Aorta (tissue), 5 donors: ENCODE measurements at regions not wholly inside any gene's neighbourhood (a gene's known extent, or its start where the extent isn't known, plus 50 kb on each side); places are given as distances from the start of the nearest gene placed in this dataset.

Experiments
- ATAC-seq: fragments of 200-7000 bp; cut with Tn5 transposase; one replicate; pipeline ENCODE4 v1.9.1; 2022; ENCODE audit warnings: moderate library complexity; ENCODE audit not compliant: low FRiP score
- DNase-seq, 2 donors: peaks; one replicate each; pipeline ENCODE4 v3.0.0-alpha.2; 2020
- H3K27ac ChIP-seq, 2 donors: one replicate each; pipeline ENCODE4 v1.5.1; 2013; ENCODE audit warnings: low read length in 2 of 2, mild to moderate bottlenecking in 2 of 2, moderate library complexity in 2 of 2, control low read depth in 1 of 2, inconsistent platforms in 1 of 2, low read depth in 1 of 2
- H3K27me3 ChIP-seq, 2 donors: one replicate each; pipeline ENCODE4 v1.6.1; 2013; ENCODE audit warnings: control low read depth in 1 of 2, low read length in 1 of 2, mild to moderate bottlenecking in 1 of 2, moderate library complexity in 1 of 2; ENCODE audit not compliant: insufficient read depth in 2 of 2, control insufficient read depth in 1 of 2
- H3K36me3 ChIP-seq, 2 donors: one replicate each; pipeline ENCODE4 v1.6.1; 2013; ENCODE audit warnings: control low read depth in 1 of 2, low read length in 1 of 2, mild to moderate bottlenecking in 1 of 2; ENCODE audit not compliant: insufficient read depth in 2 of 2, control insufficient read depth in 1 of 2
- H3K4me1 ChIP-seq, 2 donors: one replicate each; pipeline ENCODE4 v1.6.1; 2013; ENCODE audit warnings: low read length in 2 of 2, control low read depth in 1 of 2, mild to moderate bottlenecking in 1 of 2, moderate library complexity in 1 of 2; ENCODE audit not compliant: insufficient read depth in 2 of 2, control insufficient read depth in 1 of 2
- H3K4me3 ChIP-seq, 2 donors: one replicate each; pipeline ENCODE4 v1.5.1; 2013; ENCODE audit warnings: low read length in 2 of 2, control low read depth in 1 of 2, mild to moderate bottlenecking in 1 of 2
- H3K9me3 ChIP-seq: one replicate; pipeline ENCODE4 v1.6.1; 2013; ENCODE audit warnings: mild to moderate bottlenecking, low read length; ENCODE audit not compliant: control insufficient read depth
- WGBS, 2 donors: extraction: QIAGEN DNeasy Blood & Tissue Kit; methylation state at CpG; one replicate each; pipeline ENCODE4 v1.1.7; 2013; 5-methylcytosine and 5-hydroxymethylcytosine counted together
- intact Hi-C, 2 donors: fragments of 100-400 bp; cut with DNase I; formaldehyde crosslinking; loops; one replicate each; pipeline versions ENCODE4 v1.14.2 to v1.15.0; 2022
- donor health status: healthy with polysubstance abuse.
- donor health status: Bipolar disorder and iron deficiency.
- donor health status: DM: no; HTN: no; CAD: no.
- donor health status: DM: no; HTN: no; CAD: no.
- donor health status: DM: yes; HTN: yes; CAD: no.

GRCh38 chr16:8496364-8496763 lies 93.9 kb downstream of the TMEM114 start:
- no peak for DNase-seq
- H3K27ac ChIP-seq, result no peak overlapping the region
- no peak for ATAC-seq

DNA sequence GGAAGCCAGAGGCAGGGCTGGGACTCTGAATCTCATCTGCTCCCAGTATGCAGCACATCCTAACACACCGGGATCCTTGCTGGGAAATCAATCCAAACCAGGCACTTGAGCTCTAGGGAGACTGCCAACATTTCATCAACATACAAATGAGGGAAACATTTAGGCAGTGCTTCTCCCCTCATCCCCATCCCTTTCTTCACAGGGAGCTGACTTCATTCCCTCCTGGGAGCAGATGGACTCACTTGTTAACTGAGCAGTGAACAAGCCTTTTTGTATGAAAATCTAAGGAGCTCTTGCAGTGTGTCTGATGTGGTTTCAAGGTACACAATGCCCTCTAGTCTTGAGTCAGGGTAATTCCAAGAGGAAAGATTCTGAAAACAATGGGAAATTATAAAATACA lies 96.3 kb downstream of the TMEM114 start:
- 14 to 32% methylated on average over 1 of the region's 1 CpG for WGBS, 2 donors

More at GRCh38 chr16:8496364-8496763, 93.9 kb downstream of the TMEM114 start:
- H3K4me3 ChIP-seq, result no peak overlapping the region
- no peaks in the 10 kb centered on the region for H3K4me1 ChIP-seq
- H3K27me3 ChIP-seq, result no peaks in the 10 kb centered on the region
- peaks cover 2% of the 10 kb centered on the region for H3K9me3 ChIP-seq
- WGBS, 2 donors, result 48 to 51% methylated on average over 3 of the region's 3 CpGs
- no peaks in the 10 kb centered on the region for H3K36me3 ChIP-seq
- intact Hi-C loops, result no loop called here

GRCh38 chr16:8492690-8493089 lies 97.6 kb downstream of the TMEM114 start:
- intact Hi-C loops, result no loop called here
- ATAC-seq (no peak), DNase-seq (no peak)
- Histone ChIP-seq H3K4me1 (no peaks in the 10 kb centered on the region), H3K27me3 (no peaks in the 10 kb centered on the region), H3K36me3 (no peaks in the 10 kb centered on the region), H3K9me3 (no peaks in the 10 kb centered on the region), H3K4me3 (no peak overlapping the region), H3K27ac (no peak overlapping the region)

More for the DNA sequence above, 96.3 kb downstream of the TMEM114 start:
- intact Hi-C loops, result no loop called here
- Histone ChIP-seq H3K36me3 (no peaks in the 10 kb centered on the region), H3K9me3 (no peaks in the 10 kb centered on the region), H3K27me3 (no peaks in the 10 kb centered on the region), H3K4me1 (no peaks in the 10 kb centered on the region), H3K27ac (no peak overlapping the region), H3K4me3 (no peak overlapping the region)
- no peak for ATAC-seq
- DNase-seq, result no peak

- no peak overlapping the region for H3K4me3 ChIP-seq
- no peaks in the 10 kb centered on the region for H3K4me1 ChIP-seq
- ATAC-seq, result no peak
- H3K27ac ChIP-seq, result no peak overlapping the region
- no peaks in the 10 kb centered on the region for H3K36me3 ChIP-seq
- no peaks in the 10 kb centered on the region for H3K27me3 ChIP-seq
- intact Hi-C loops, result no loop called here
- no peak for DNase-seq
- H3K9me3 ChIP-seq, result no peaks in the 10 kb centered on the region
- WGBS, 2 donors, result 49 to 50% methylated on average over 3 of the region's 3 CpGs
Observed at GRCh38 chr16:8489580-8489979, 100.7 kb downstream of the TMEM114 start.

DNA sequence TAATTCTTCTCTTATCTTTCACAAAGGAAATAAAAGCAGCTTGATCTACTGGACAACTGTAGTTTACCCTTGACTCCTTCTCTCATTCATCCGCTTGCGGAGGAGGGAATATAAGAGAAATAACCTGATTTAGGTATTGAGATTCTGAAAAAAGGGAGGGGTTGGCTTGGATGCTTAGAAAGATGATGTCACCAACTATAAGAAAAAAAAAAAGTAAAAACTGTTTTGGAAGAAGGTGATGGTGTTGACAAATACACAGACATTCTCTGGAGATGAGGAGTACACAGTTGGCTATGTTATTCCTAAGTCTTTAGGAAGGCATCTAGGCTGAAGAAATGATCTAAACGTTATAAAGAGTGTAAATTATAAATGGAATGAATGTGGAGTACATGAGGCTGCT lies 103.3 kb downstream of the TMEM114 start:
- H3K4me1 ChIP-seq, result no peaks in the 10 kb centered on the region
- WGBS, 2 donors, result 76 to 78% methylated on average over 3 of the region's 3 CpGs
- no peaks in the 10 kb centered on the region for H3K36me3 ChIP-seq
- intact Hi-C loops, result no loop called here
- no peak overlapping the region for H3K27ac ChIP-seq
- H3K9me3 ChIP-seq, result no peaks in the 10 kb centered on the region
- no peak for DNase-seq
- no peaks in the 10 kb centered on the region for H3K27me3 ChIP-seq
- ATAC-seq, result no peak
- H3K4me3 ChIP-seq, result no peak overlapping the region

DNA sequence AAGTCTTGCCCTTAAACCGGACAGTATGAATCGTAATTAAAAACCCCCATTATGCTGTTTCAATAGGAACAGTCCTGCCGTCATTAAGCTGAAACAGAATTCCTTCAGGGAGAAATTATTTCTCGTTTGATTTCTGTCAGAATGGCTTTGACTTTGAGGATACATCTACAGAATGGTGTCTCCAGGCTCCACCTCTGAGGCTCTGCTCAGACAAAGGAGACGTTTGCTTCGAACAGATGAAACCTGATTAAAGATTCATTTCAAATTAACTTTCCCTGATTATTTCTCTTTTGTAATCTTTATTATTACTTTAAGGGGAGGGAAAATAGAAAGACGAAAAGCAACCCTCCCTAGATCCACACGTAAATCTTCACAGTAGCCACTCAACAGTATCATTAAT lies 106.9 kb downstream of the TMEM114 start:
- Histone ChIP-seq H3K9me3 (no peaks in the 10 kb centered on the region), H3K4me3 (no peak overlapping the region), H3K27ac (no peak overlapping the region), H3K27me3 (no peaks in the 10 kb centered on the region), H3K4me1 (no peaks in the 10 kb centered on the region), H3K36me3 (no peaks in the 10 kb centered on the region)
- intact Hi-C loops, result no loop called here
- 68 to 71% methylated on average over 8 of the region's 8 CpGs for WGBS, 2 donors
- DNase-seq, result no peak
- no peak for ATAC-seq

- intact Hi-C loops, result no loop called here
- H3K27me3 ChIP-seq, result no peaks in the 10 kb centered on the region
- no peaks in the 10 kb centered on the region for H3K36me3 ChIP-seq
- no peak for ATAC-seq
- DNase-seq, result no peak
- no peak overlapping the region for H3K4me3 ChIP-seq
- H3K27ac ChIP-seq, result no peak overlapping the region
- 67 to 69% methylated on average over 3 of the region's 3 CpGs for WGBS, 2 donors
- no peaks in the 10 kb centered on the region for H3K4me1 ChIP-seq
- H3K9me3 ChIP-seq, result no peaks in the 10 kb centered on the region
Observed at GRCh38 chr16:8481810-8482209, 108.5 kb downstream of the TMEM114 start.

DNA sequence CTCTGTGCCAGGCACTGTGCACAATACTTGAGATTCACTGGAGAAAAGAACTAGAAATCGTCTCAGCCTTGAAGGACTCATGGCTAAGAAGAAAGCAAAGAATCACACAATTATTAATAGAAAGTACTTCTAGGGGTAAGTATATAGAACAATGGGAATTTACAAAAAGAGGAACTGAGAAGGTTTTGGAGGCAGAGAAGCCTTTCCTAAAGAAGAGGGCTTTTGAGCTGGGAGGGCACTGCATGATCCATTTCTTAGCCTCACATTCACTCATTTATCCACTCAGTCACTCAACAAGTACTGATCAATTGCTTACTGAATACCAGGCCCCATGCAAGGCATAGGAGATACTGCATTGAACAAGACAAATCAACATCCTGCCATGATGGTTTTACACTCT lies 113.5 kb downstream of the TMEM114 start:
- no peaks in the 10 kb centered on the region for H3K27me3 ChIP-seq
- no peaks in the 10 kb centered on the region for H3K36me3 ChIP-seq
- no peaks in the 10 kb centered on the region for H3K9me3 ChIP-seq
- no peak overlapping the region for H3K27ac ChIP-seq
- H3K4me1 ChIP-seq, result no peaks in the 10 kb centered on the region
- DNase-seq (no peak), ATAC-seq (no peak)
- no peak overlapping the region for H3K4me3 ChIP-seq
- intact Hi-C loops, result no loop called here
- WGBS, 2 donors, result 72 to 77% methylated on average over 1 of the region's 1 CpG

DNA sequence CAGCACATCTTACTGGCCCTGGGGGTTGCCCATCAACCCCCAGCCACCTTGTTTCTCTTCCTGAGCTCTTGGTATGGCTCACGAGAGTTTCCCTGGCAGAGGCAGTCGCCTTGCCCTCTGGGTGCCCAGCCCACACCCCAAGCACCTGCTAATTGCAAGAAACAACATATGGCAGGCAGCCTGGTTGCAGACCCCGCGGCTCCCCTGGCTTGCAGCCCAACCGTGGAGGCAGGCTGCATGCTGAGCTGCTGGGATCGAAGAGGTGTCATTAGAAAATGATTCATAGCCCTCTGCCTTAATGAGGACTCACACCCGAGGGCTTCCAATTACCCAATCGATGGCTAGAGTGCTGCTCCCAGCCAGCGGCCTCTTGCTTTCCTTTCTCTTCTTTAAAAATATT lies 115.7 kb downstream of the TMEM114 start:
- H3K4me3 ChIP-seq, result no peak overlapping the region
- no peaks in the 10 kb centered on the region for H3K4me1 ChIP-seq
- WGBS, 2 donors, result 18 to 26% methylated on average over 9 of the region's 9 CpGs

More for the DNA sequence above, 115.7 kb downstream of the TMEM114 start:
- H3K27me3 ChIP-seq, result no peaks in the 10 kb centered on the region
- no peak for ATAC-seq
- H3K9me3 ChIP-seq, result no peaks in the 10 kb centered on the region
- H3K27ac ChIP-seq, result no peak overlapping the region
- no peak for DNase-seq
- intact Hi-C loops, result no loop called here
- no peaks in the 10 kb centered on the region for H3K36me3 ChIP-seq
